ENCODE measurements at regions not wholly inside any gene's neighbourhood (a gene's known extent, or its start where the extent isn't known, plus 50 kb on each side); places are given as distances from the start of the nearest gene placed in this dataset.

DNA sequence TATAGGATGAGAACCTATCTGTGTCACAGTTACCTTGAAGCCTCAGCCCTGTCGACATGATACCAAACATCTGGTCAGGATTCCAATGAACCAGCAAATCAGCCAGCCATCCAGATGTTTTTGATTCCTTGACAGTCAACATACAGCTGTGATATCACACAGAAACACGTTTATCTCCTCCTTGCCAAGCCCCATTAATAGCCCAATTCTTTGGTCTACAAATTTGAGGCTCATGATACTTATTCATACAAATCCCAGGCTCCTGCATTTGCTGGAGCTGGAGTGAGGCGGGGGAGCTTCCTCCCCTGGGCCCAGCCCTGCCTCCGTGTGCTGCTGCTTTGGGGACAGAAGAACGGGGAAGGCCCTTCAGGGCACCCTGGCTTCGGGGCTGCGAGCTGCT lies 611.6 kb upstream of the SALL3 start:
- H3K4me3 ChIP-seq (ENCODE audit: low read depth, low read length), result no peak overlapping the region
- no peaks in the 10 kb centered on the region for H3K79me2 ChIP-seq (ENCODE audit: control insufficient read depth, insufficient read depth, low read length, unreplicated experiment)
- H3K27me3 ChIP-seq (ENCODE audit: insufficient read depth, low read length), result no peaks in the 10 kb centered on the region
- no peaks in the 10 kb centered on the region for H3K4me1 ChIP-seq (ENCODE audit: control insufficient read depth, insufficient read depth, low read length, unreplicated experiment)
- H2AFZ ChIP-seq (ENCODE audit: low read length, unreplicated experiment), result no peak overlapping the region
- no peak overlapping the region for H3K27ac ChIP-seq (ENCODE audit: low read depth, low read length)
- no peaks in the 10 kb centered on the region for H3K36me3 ChIP-seq (ENCODE audit: insufficient read depth, low read length)

DNA sequence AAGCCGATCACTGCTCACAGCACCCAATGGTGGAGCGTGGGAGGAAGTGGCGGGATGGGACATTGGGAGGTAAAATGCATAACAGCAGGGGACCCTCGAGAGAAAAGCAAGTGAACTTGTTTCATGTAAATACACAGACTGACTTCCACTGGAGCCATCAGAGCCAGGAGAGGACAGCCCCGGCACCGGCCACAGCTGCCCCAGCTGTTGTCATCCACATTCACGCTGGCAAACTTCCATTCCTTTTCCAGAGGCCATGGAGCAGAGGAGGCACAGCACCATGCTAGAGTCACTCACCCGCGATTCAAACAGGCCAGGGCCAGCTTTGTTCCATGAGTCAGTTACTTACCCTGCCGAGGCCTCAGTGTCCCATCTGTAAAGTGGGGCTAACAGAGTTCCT lies 610.9 kb upstream of the SALL3 start:
- Histone ChIP-seq H3K79me2 (ENCODE audit: control insufficient read depth, insufficient read depth, low read length, unreplicated experiment) (no peaks in the 10 kb centered on the region), H3K36me3 (ENCODE audit: insufficient read depth, low read length) (no peaks in the 10 kb centered on the region), H3K27ac (ENCODE audit: low read depth, low read length) (no peak overlapping the region), H2AFZ (ENCODE audit: low read length, unreplicated experiment) (no peak overlapping the region), H3K27me3 (ENCODE audit: insufficient read depth, low read length) (no peaks in the 10 kb centered on the region), H3K4me3 (ENCODE audit: low read depth, low read length) (no peak overlapping the region), H3K4me1 (ENCODE audit: control insufficient read depth, insufficient read depth, low read length, unreplicated experiment) (no peaks in the 10 kb centered on the region)

DNA sequence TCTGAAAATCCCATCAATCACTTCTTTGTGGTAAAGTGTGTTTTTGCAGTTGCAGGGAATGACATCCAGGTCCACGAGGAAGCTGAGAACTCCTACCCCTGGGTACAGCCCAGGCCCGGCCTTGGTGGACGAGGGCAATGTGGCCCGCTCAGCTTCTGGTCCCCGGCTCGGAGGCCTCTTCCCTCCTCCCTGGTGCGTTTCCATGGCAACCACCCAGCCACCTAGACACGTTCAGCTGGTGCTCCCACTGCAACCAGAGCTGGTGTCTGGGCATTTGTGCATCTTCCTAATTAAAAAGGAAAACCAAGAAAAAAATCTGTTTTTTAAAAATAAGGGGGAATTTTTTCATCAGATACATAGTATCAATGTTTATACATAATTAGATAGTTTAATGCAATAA lies 603.6 kb upstream of the SALL3 start:
- no peaks in the 10 kb centered on the region for H3K36me3 ChIP-seq (ENCODE audit: insufficient read depth, low read length)
- H3K79me2 ChIP-seq (ENCODE audit: control insufficient read depth, insufficient read depth, low read length, unreplicated experiment), result no peaks in the 10 kb centered on the region
- no peak overlapping the region for H3K27ac ChIP-seq (ENCODE audit: low read depth, low read length)
- H3K27me3 ChIP-seq (ENCODE audit: insufficient read depth, low read length), result no peaks in the 10 kb centered on the region
- H2AFZ ChIP-seq (ENCODE audit: low read length, unreplicated experiment), result no peak overlapping the region
- no peaks in the 10 kb centered on the region for H3K4me1 ChIP-seq (ENCODE audit: control insufficient read depth, insufficient read depth, low read length, unreplicated experiment)
- no peak overlapping the region for H3K4me3 ChIP-seq (ENCODE audit: low read depth, low read length)

GRCh38 chr18:78378403-78378802 lies 601.2 kb upstream of the SALL3 start:
- Histone ChIP-seq H3K4me1 (ENCODE audit: control insufficient read depth, insufficient read depth, low read length, unreplicated experiment) (no peaks in the 10 kb centered on the region), H3K4me3 (ENCODE audit: low read depth, low read length) (no peak overlapping the region), H3K27ac (ENCODE audit: low read depth, low read length) (no peak overlapping the region), H3K27me3 (ENCODE audit: insufficient read depth, low read length) (no peaks in the 10 kb centered on the region), H3K36me3 (ENCODE audit: insufficient read depth, low read length) (no peaks in the 10 kb centered on the region), H3K79me2 (ENCODE audit: control insufficient read depth, insufficient read depth, low read length, unreplicated experiment) (no peaks in the 10 kb centered on the region), H2AFZ (ENCODE audit: low read length, unreplicated experiment) (no peak overlapping the region)

GRCh38 chr18:78378983-78379382 lies 600.6 kb upstream of the SALL3 start:
- Histone ChIP-seq H3K4me3 (ENCODE audit: low read depth, low read length) (no peak overlapping the region), H3K27me3 (ENCODE audit: insufficient read depth, low read length) (no peaks in the 10 kb centered on the region), H3K36me3 (ENCODE audit: insufficient read depth, low read length) (no peaks in the 10 kb centered on the region), H3K4me1 (ENCODE audit: control insufficient read depth, insufficient read depth, low read length, unreplicated experiment) (no peaks in the 10 kb centered on the region), H3K27ac (ENCODE audit: low read depth, low read length) (no peak overlapping the region), H3K79me2 (ENCODE audit: control insufficient read depth, insufficient read depth, low read length, unreplicated experiment) (no peaks in the 10 kb centered on the region), H2AFZ (ENCODE audit: low read length, unreplicated experiment) (no peak overlapping the region)

DNA sequence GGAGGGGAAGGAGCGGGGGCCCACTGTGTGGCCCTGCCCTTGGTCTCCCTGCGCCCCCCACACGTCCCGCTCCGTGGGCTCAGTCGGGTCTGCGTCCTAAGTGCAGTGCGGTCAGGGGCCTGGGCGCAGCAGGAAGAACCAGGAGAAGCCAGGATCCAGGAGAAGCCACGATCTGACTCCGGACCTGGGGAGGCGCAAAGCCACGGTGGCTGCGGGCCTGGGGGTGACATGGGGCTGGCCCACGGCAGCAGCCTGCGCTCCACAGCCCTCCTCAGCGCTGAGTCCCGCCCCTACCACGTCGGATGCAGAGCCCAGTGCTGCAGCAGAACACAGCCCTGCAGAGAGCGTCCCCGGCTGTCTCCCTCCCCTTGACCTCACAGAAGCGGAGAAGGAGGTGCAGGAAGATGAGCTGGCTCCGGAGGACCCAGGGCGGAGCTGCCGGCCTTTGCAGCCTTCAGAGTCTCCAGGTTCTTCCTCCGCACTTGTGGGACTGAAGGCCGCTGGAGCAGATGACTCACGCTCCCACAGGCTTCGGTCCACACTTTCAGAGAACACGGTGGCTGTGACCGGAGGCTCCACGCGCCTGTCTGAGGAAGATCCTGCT lies 589.2 kb upstream of the SALL3 start:
- Histone ChIP-seq H2AFZ (ENCODE audit: low read length, unreplicated experiment) (no peak overlapping the region), H3K4me1 (ENCODE audit: control insufficient read depth, insufficient read depth, low read length, unreplicated experiment) (no peaks in the 10 kb centered on the region), H3K36me3 (ENCODE audit: insufficient read depth, low read length) (no peaks in the 10 kb centered on the region), H3K79me2 (ENCODE audit: control insufficient read depth, insufficient read depth, low read length, unreplicated experiment) (no peaks in the 10 kb centered on the region), H3K4me3 (ENCODE audit: low read depth, low read length) (no peak overlapping the region), H3K27ac (ENCODE audit: low read depth, low read length) (no peak overlapping the region), H3K27me3 (ENCODE audit: insufficient read depth, low read length) (no peaks in the 10 kb centered on the region)

GRCh38 chr18:78390952-78391348 lies 588.7 kb upstream of the SALL3 start:
- H3K36me3 ChIP-seq (ENCODE audit: insufficient read depth, low read length), result no peaks in the 10 kb centered on the region
- no peak overlapping the region for H2AFZ ChIP-seq (ENCODE audit: low read length, unreplicated experiment)
- no peaks in the 10 kb centered on the region for H3K27me3 ChIP-seq (ENCODE audit: insufficient read depth, low read length)
- H3K4me1 ChIP-seq (ENCODE audit: control insufficient read depth, insufficient read depth, low read length, unreplicated experiment), result no peaks in the 10 kb centered on the region
- no peaks in the 10 kb centered on the region for H3K79me2 ChIP-seq (ENCODE audit: control insufficient read depth, insufficient read depth, low read length, unreplicated experiment)
- no peak overlapping the region for H3K4me3 ChIP-seq (ENCODE audit: low read depth, low read length)
- no peak overlapping the region for H3K27ac ChIP-seq (ENCODE audit: low read depth, low read length)

DNA sequence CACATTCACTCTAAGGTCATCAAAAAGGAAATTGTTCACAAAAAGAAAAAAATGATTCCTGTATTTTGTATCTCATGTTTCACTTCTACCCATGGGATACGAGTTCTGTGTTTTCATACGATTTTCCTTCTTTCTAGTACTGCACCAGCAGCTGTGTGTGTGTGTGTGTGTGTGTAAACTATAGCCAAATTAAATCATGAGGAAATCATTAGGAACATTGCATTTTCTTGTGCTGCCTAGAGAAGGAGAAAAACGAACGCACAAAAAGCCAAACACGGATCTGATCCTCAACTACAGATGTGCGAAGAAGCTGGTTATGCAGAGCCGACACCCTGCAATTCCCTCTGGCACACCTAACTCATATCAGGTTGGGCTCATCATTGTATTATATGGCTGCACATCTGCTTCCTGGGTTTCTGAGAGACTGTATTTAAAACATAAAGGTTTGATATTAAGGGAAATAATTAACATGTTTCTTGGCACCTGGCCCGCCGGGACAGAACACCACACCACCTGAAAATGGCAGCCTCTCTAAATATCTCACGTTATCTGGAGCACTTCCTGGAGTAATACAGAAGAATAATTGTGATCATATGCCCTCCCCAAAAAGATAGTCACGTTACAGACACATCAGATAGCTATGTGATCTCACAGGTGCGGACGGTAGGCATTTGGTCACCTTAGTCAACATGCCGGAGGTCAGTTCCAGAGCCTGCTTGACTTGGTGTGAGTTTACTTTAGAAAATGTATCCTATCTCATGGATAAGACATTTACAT lies 586.3 kb upstream of the SALL3 start:
- no peaks in the 10 kb centered on the region for H3K36me3 ChIP-seq (ENCODE audit: insufficient read depth, low read length)
- no peak overlapping the region for H3K4me3 ChIP-seq (ENCODE audit: low read depth, low read length)
- H3K27me3 ChIP-seq (ENCODE audit: insufficient read depth, low read length), result no peaks in the 10 kb centered on the region
- H3K79me2 ChIP-seq (ENCODE audit: control insufficient read depth, insufficient read depth, low read length, unreplicated experiment), result no peaks in the 10 kb centered on the region
- no peaks in the 10 kb centered on the region for H3K4me1 ChIP-seq (ENCODE audit: control insufficient read depth, insufficient read depth, low read length, unreplicated experiment)
- H3K27ac ChIP-seq (ENCODE audit: low read depth, low read length), result no peak overlapping the region
- H2AFZ ChIP-seq (ENCODE audit: low read length, unreplicated experiment), result no peak overlapping the region

DNA sequence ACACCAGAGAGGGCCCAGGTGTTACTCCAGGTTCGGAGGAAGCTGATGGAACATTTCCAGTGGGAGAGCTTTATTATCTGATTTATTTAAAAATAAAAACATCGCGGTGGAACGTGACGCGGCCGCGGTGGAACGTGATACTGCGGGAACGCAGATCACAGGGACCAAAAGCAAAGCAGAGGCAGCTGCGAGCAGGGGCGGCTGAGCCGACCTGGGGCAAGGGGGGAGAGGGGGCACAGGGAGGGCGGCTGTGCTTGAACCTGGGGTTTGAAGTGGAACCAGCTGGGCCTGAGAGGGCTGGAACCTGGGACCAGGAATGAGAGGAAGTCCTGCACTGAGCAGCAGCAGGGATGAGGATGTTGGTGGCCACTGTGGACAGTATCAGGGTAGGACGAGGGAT lies 583.5 kb upstream of the SALL3 start:
- no peaks in the 10 kb centered on the region for H3K79me2 ChIP-seq (ENCODE audit: control insufficient read depth, insufficient read depth, low read length, unreplicated experiment)
- no peaks in the 10 kb centered on the region for H3K27me3 ChIP-seq (ENCODE audit: insufficient read depth, low read length)
- no peak overlapping the region for H2AFZ ChIP-seq (ENCODE audit: low read length, unreplicated experiment)
- no peaks in the 10 kb centered on the region for H3K36me3 ChIP-seq (ENCODE audit: insufficient read depth, low read length)
- no peak overlapping the region for H3K27ac ChIP-seq (ENCODE audit: low read depth, low read length)
- no peaks in the 10 kb centered on the region for H3K4me1 ChIP-seq (ENCODE audit: control insufficient read depth, insufficient read depth, low read length, unreplicated experiment)
- no peak overlapping the region for H3K4me3 ChIP-seq (ENCODE audit: low read depth, low read length)

DNA sequence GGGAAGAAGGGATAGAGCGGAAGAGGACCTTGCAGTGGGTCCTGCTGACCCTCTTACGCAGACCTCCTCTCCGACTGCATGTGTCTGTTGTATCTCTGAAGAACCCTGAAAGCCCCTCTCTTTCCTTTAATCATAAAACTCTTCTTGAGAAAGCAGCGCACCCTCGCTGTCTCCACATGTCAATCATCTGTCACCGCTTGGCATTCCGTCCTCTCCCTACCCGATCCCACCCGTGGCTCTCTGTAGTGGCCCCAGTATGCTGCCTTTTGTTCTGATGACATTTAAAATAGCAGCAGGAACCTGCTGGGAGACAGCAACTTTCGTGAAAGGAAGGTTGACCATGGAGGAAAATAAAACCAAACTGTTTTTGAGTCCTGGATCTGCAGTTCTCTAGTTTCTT lies 582.9 kb upstream of the SALL3 start:
- no peak overlapping the region for H3K27ac ChIP-seq (ENCODE audit: low read depth, low read length)
- no peak overlapping the region for H3K4me3 ChIP-seq (ENCODE audit: low read depth, low read length)
- no peaks in the 10 kb centered on the region for H3K27me3 ChIP-seq (ENCODE audit: insufficient read depth, low read length)
- H2AFZ ChIP-seq (ENCODE audit: low read length, unreplicated experiment), result no peak overlapping the region
- H3K4me1 ChIP-seq (ENCODE audit: control insufficient read depth, insufficient read depth, low read length, unreplicated experiment), result no peaks in the 10 kb centered on the region
- no peaks in the 10 kb centered on the region for H3K79me2 ChIP-seq (ENCODE audit: control insufficient read depth, insufficient read depth, low read length, unreplicated experiment)
- no peaks in the 10 kb centered on the region for H3K36me3 ChIP-seq (ENCODE audit: insufficient read depth, low read length)

GRCh38 chr18:78399992-78400503 lies 579.6 kb upstream of the SALL3 start:
- H3K4me1 ChIP-seq (ENCODE audit: control insufficient read depth, insufficient read depth, low read length, unreplicated experiment), result no peaks in the 10 kb centered on the region
- H3K36me3 ChIP-seq (ENCODE audit: insufficient read depth, low read length), result no peaks in the 10 kb centered on the region
- no peak overlapping the region for H3K4me3 ChIP-seq (ENCODE audit: low read depth, low read length)
- no peak overlapping the region for H3K27ac ChIP-seq (ENCODE audit: low read depth, low read length)
- H3K79me2 ChIP-seq (ENCODE audit: control insufficient read depth, insufficient read depth, low read length, unreplicated experiment), result no peaks in the 10 kb centered on the region
- H2AFZ ChIP-seq (ENCODE audit: low read length, unreplicated experiment), result no peak overlapping the region
- no peaks in the 10 kb centered on the region for H3K27me3 ChIP-seq (ENCODE audit: insufficient read depth, low read length)
